ENCODE measurements at regions not wholly inside any gene's neighbourhood (a gene's known extent, or its start where the extent isn't known, plus 50 kb on each side); places are given as distances from the start of the nearest gene placed in this dataset.
"Not testable (repeated sequence)": the region's sequence is repeated elsewhere in the genome, so short reads cannot be mapped to it uniquely, and the experiment has no call there.

GRCh38 chr9:41367301-41367700, 178.2 kb upstream of the ZNG1F start:
- not testable (repeated sequence) for DNase-seq (ENCODE audit: low read depth in 2 of 3, low spot score in 2 of 3)

- DNase-seq (ENCODE audit: low read depth in 2 of 3, low spot score in 2 of 3), result not testable (repeated sequence)
These were observed 172.7 kb upstream of the ZNG1F start for GRCh38 chr9:41361790-41362189.

- DNase-seq (ENCODE audit: low read depth in 2 of 3, low spot score in 2 of 3), result peak in 1 of 3 experiments; percentile 9
These were observed 170.0 kb upstream of the ZNG1F start for GRCh38 chr9:41359116-41359515.

- peak; percentile 63 to 70 (median 68) for DNase-seq (ENCODE audit: low read depth in 2 of 3, low spot score in 2 of 3)
These were observed 169.6 kb upstream of the ZNG1F start for GRCh38 chr9:41358682-41359081.

GRCh38 chr9:41357918-41358404, 168.8 kb upstream of the ZNG1F start:
- DNase-seq (ENCODE audit: low read depth in 2 of 3, low spot score in 2 of 3), result not testable (repeated sequence)

GRCh38 chr9:41357350-41357748, 168.2 kb upstream of the ZNG1F start:
- DNase-seq (ENCODE audit: low read depth in 2 of 3, low spot score in 2 of 3), result not testable (repeated sequence)

- peak; percentile 43 to 73 (median 45) for DNase-seq (ENCODE audit: low read depth in 2 of 3, low spot score in 2 of 3)
These were observed 167.7 kb upstream of the ZNG1F start for GRCh38 chr9:41356588-41357349.

- DNase-seq (ENCODE audit: low read depth in 2 of 3, low spot score in 2 of 3), result not testable (repeated sequence)
These were observed 166.8 kb upstream of the ZNG1F start for GRCh38 chr9:41355712-41356450.

GRCh38 chr9:41354978-41355377, 165.9 kb upstream of the ZNG1F start:
- DNase-seq (ENCODE audit: low read depth in 2 of 3, low spot score in 2 of 3), result not testable (repeated sequence)

- not testable (repeated sequence) for DNase-seq (ENCODE audit: low read depth in 2 of 3, low spot score in 2 of 3)
These were observed 165.2 kb upstream of the ZNG1F start for GRCh38 chr9:41354060-41354934.

GRCh38 chr9:41353026-41353425, 163.9 kb upstream of the ZNG1F start:
- DNase-seq (ENCODE audit: low read depth in 2 of 3, low spot score in 2 of 3), result not testable (repeated sequence)

- DNase-seq (ENCODE audit: low read depth in 2 of 3, low spot score in 2 of 3), result not testable (repeated sequence)
These were observed 163.3 kb upstream of the ZNG1F start for GRCh38 chr9:41352390-41352789.

GRCh38 chr9:41347893-41348292, 158.8 kb upstream of the ZNG1F start:
- DNase-seq (ENCODE audit: low read depth in 2 of 3, low spot score in 2 of 3), result not testable (repeated sequence)

GRCh38 chr9:41332562-41332961, 143.4 kb upstream of the ZNG1F start:
- DNase-seq (ENCODE audit: low read depth in 2 of 3, low spot score in 2 of 3), result not testable (repeated sequence)

- DNase-seq (ENCODE audit: low read depth in 2 of 3, low spot score in 2 of 3), result not testable (repeated sequence)
These were observed 132.2 kb upstream of the ZNG1F start for GRCh38 chr9:41321277-41321676.

GRCh38 chr9:41308953-41309352, 119.8 kb upstream of the ZNG1F start:
- DNase-seq (ENCODE audit: low read depth in 2 of 3, low spot score in 2 of 3), result not testable (repeated sequence)

- not testable (repeated sequence) for DNase-seq (ENCODE audit: low read depth in 2 of 3, low spot score in 2 of 3)
These were observed 96.6 kb upstream of the ZNG1F start for GRCh38 chr9:41285744-41286143.

- not testable (repeated sequence) for DNase-seq (ENCODE audit: low read depth in 2 of 3, low spot score in 2 of 3)
These were observed 91.5 kb upstream of the ZNG1F start for GRCh38 chr9:41280299-41281238.

GRCh38 chr9:41279437-41279836, 90.3 kb upstream of the ZNG1F start:
- DNase-seq (ENCODE audit: low read depth in 2 of 3, low spot score in 2 of 3), result not testable (repeated sequence)

GRCh38 chr9:41279033-41279432, 89.9 kb upstream of the ZNG1F start:
- not testable (repeated sequence) for DNase-seq (ENCODE audit: low read depth in 2 of 3, low spot score in 2 of 3)

All from activated CD8-positive, alpha-beta memory T cell treated with anti-CD3 and anti-CD28 coated beads for 48 hours (primary cell).